ENCODE measurements at regions not wholly inside any gene's neighbourhood (a gene's known extent, or its start where the extent isn't known, plus 50 kb on each side); places are given as distances from the start of the nearest gene placed in this dataset.
"Not testable (repeated sequence)": the region's sequence is repeated elsewhere in the genome, so short reads cannot be mapped to it uniquely, and the experiment has no call there.

DNA sequence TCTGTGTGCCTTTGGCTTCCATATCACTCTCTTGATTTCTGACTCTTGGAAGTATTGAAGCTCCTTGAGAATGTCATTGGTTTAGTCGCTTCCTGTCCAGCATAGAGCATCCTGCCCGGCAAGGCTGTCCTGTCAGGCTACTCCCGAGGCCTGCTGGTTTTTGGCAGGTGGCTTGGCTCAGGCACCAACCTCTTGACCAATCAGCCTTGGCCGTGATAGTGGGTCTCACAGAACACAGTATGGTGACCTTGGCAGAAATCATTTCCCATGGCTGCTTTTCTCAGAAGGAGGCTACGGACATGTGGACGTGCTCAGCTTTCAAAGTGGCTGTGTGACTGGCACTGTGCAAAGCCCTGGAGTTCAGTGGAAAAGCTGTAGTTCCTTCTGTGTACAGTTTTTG lies 516.9 kb downstream of the REEP3 start:
- FAIRE-seq = no peak

DNA sequence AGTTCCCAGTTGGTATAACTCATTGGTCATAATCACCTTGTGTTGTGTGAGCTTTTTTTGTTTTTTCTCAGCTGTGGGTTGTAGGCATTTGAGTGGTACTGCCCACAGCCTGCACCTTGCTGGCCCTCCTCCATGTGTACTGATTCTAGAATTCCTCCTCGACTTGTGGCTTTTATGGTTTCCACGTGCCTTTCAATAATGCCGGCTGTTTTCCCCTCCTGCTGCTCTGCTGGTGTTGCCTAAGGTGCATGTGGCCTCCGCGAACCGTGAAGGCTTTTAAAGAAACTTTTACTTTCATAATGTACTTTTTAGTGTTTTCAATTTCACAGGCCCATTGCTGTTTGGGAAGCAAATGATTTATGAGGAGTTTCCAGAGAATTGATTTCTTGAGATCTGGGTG lies 518.0 kb downstream of the REEP3 start:
- FAIRE-seq = no peak

DNA sequence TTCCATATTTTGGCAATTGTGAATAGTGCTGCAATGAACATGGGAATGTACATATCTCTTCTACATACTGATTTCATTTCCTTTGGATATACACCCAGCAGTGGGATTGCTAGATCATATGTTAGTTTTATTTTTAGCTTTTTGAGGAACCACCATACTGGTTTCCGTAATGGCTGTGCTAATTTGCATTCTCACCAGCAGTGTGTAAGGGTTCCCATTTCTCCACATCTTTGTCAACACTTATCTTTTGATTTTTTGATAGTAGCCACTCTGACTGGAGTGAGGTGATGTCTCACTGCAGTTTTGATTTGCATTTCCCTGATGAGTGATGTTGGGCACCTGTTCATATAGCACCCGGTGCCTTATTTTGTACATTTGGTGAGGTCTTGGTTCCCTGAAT lies 519.6 kb downstream of the REEP3 start:
- no peak for FAIRE-seq

DNA sequence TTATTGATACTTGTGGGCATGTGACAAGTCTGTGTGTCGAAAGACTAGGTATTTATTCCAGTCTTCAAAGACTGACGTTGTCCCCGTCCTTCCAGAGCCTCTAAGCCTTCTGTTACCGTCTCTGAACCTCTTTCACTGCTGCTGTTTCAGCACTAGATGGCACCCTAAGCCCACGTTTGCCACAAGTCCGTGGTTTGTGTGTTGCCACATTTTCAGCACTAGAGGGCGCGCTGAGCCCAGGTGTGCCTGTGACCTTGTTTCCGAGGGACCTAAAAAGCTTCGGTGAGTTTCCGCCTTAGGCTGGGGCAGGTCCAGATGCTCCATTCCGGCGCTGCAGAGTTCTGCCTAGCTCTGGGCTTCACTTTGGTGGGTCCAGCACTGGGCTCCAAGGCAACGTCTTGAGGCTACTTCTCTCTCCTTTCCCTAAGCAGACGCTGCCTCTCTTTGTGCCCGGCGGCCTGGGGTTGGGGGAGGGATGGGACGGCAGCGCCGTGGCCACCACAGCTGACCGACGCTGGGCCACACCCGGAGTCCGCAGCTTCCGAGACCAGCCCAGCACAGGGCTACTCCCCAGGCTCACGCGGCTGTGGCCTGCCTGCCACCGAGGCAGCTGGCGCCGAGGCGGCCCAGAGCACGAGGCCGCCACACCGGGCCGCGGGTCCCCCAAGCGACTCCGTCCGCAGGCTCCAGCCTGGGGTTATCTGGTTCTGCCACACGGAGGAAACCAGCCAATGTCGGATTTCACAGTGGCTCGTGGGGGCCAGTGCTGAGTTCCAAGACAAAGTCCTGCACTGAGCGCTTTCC lies 520.2 kb downstream of the REEP3 start:
- no peak for FAIRE-seq

DNA sequence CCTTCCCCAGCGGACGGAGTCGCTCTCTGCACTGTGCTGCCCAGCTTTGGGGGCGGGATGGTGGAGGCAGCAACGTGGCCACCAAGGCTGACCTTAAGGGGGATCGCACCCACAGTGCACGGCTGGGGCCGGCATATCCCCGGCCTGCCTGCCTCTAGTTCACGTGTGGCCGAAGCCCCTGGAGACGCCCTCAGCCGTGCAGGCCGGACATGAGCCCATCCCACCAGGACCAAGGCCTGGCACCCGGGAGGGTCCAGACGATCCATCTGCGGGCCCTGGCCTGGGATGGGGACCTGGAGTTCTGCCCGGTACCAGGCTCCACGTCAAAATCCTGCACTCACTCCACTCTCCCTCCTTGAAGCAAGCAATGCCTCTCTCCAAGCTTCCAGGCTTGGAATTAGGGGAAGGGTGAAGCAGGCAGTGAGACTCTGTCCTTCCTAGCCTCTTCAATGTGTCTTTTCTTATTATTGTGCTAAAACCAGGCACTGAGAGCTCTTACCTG lies 520.8 kb downstream of the REEP3 start:
- no peak for FAIRE-seq

DNA sequence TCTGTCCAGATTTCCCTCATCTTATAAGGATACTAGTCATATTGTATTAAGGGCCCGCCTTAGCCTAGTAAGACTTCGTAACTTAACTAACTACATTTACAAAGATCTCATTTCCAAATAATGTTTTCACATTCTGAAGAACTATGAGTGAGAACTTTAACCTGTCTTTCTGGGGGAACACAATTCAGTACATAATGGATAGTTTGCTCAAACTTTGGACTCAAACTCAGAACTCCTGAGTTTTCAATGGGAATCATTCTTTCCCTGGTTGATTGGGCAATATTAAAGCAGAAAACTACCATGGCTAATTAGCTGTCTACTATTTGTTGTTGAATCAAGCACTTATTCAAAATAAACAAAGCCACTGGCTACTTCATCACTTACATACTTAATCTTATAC lies 522.9 kb downstream of the REEP3 start:
- FAIRE-seq = no peak

DNA sequence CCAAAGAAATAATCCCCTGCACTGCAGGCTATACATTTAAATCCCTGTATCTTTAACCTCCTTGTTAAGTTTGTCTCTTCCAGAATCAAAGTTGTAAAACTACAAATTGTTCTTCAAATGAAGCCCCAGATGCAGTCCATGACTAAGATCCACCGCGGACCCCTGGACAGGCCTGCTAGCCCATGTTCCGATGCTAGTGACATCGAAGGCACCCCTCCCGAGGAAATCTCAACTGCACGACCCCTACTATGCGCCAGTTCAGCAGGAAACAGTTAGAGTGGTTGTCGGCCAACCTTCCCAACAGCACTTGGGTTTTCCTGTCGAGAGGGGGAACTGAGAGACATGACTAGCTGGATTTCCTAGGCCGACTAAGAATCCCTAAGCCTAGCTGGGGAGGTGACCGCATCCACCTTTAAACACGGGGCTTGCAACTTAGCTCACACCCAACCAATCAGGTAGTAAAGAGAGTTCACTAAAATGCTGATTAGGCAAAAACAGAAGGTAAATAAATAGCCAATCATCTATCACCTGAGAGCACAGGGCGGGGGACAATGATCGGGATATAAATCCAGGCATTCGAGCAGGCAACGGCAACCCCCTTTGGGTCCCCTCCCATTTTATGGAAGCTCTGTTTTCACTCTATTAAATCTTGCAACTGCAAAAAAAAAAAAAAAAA lies 523.9 kb downstream of the REEP3 start:
- not testable (repeated sequence) for FAIRE-seq

DNA sequence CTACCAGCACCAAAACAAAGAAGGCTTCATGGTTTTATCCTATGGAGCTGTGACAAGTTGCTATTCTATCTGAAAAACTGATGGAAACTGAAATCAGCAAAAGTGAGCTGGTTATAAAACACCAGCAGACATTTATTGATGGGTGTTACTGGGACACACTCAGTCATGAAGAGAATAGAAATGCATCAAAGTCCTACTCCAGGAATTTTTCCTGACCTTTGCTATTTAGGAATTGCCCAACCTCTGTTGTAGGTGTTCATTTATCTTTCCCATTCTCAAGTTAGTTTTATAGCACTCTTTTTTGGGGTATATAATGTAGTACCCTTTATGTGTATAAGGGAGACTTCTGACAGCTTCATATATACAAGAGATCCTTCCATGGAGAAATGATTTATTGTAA lies 533.2 kb downstream of the REEP3 start:
- no peak for FAIRE-seq

DNA sequence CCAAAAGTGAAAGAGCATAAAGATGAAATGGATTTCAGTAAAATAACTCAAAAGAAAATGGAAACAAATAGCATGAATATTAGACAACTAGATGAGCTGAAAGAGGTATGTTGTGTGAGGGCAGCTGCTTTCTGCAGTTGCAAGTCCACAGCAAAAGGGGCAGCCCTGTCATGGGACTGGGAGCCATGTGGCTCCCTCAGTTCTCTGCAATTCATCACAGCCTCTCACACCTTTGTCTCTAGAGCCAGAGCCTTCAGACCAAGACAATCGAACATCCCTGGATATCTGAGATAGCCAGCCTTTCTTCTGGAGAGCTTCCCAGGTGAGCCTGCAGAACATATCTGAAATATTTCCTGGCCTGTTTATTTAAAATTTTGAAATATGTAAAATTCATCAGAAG lies 538.7 kb downstream of the REEP3 start:
- no peak for FAIRE-seq

DNA sequence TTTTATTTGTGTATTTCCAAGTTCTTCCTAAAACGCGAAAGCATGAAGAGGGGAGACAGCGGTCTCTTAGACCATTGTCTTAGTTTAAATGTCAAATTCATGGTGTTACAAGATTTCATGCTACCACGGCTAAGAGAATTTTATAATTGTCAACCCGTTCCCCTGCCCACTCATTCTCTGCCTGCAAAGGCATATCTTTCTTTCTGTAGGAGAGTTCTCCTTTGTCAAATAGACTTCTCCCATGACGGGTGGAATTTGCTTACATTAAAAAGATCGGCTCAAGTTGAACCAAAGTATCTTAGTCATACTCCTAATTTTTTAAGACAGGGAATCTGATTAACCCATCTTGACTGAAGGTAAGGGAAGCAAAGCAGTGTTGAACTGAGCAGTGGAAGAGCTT lies 539.2 kb downstream of the REEP3 start:
- FAIRE-seq = no peak

DNA sequence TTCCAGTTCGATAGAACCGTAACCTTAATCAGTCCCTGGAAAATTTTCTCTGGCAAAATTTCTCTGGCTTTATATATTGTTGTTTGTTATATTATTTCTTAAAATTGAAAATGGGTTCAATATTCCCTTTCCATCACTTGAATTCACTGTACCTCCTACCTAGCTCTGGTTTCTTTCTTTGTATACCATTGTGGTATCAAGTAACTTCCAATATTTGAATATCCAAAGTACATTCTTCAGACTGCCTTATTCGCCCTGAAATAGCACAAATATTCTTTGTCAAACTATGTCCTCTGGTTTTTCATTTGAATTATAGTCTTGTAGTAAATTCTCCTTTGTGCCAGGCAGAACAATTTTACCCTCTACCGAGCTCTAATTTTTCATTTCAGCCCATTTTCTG lies 541.6 kb downstream of the REEP3 start:
- no peak for FAIRE-seq

DNA sequence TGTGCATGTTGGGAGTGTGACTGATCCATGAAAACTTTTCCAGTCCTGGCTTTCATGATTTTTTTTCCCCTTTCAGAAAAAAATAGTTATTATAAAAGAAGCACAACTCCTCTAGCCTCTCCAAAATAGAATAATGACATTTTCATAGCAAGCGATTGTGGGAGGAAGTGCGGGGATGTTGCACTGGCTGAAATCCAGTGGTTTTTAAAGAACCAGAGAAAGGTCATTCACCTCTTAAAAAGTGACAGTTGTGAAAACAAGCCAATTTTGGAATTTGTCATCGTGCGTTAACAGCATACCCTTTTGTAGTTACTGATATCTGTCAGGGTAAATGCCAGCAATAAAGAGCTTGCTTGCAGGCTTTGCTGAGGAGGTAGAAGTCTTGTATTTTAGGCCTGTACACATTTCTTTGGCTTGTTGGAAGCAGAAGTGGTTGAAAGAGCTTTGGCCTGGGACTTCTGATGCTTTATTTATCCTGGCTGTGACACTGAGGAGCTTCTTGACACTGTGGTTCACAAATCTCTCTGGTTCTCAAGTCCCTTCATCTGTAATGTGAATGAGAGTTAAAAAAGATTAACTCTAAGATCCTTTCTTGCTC lies 545.9 kb downstream of the REEP3 start:
- FAIRE-seq = no peak

DNA sequence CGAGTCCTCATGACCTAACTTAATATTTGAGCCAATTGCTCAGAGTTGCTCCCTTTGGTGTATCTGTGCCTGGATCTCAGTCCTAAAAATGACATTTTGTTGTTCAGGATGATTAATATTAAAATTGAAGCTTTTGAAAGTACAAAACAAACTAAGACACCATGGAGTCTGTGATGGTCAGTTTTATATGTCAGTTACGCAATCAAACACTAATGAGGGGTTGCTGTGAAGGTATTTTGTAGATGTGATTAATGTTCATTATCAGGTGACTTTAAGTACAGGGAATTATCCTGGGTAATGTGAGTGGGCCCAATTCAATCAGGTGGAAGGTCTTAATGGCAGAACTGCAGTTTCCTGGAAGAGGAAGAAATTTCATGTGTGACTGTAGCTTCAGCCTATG lies 546.7 kb downstream of the REEP3 start:
- FAIRE-seq = no peak

DNA sequence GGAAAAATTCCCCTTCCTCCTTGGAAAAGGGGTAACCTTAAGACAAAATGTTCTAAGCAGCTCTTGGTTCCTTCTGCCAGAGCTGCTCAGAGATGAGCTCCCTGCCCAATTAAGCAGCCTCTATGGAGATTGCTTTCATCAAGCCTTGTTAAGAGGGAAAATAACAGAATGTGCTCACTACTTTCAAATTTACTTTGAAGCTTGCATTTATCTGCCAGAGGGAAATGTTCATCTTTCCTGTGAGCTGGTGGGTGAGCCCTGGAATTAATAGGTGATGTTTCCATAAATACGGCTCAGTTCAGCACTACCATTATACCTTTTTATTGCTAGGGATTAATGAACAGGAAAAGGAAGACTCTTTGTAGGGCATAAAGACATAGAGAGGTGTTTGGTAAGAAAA lies 549.0 kb downstream of the REEP3 start:
- FAIRE-seq = no peak

DNA sequence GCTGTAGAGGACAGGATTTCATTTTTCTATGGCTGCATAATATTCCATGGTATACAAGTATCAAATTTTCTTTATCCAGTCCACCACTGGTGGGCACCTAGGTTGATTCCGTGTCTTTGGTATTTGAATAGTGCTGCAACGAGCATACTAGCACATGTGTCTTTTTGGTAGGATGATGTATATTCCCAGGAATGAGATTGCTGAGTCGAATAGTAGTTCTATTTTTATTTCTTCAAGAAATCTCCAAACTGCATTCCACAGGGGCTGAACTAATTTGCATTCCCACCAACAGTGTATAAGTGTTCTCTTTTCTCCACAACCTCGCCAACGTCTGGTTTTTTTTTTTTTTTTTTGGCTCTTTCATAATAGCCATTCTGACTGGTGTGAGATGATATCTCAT lies 550.0 kb downstream of the REEP3 start:
- FAIRE-seq = no peak

DNA sequence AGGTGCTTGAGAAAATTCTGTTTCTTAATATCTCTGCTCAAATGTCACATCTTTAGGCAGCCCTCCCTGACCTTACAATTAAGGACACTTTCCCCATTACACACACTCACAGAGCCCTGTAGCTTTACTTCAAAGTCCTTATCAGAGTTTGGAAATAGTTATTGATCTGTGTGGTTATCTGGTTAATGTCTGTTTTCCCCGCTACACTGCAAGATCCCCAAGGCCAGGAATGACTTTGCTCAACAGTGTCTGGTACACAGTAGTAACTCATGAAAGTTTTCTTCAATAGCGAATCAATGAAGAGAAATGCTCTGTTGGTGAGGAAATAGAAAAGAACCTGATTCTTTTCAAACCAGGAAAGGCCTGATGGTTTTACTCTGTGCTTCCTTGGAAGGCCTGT lies 554.4 kb downstream of the REEP3 start:
- FAIRE-seq = no peak

DNA sequence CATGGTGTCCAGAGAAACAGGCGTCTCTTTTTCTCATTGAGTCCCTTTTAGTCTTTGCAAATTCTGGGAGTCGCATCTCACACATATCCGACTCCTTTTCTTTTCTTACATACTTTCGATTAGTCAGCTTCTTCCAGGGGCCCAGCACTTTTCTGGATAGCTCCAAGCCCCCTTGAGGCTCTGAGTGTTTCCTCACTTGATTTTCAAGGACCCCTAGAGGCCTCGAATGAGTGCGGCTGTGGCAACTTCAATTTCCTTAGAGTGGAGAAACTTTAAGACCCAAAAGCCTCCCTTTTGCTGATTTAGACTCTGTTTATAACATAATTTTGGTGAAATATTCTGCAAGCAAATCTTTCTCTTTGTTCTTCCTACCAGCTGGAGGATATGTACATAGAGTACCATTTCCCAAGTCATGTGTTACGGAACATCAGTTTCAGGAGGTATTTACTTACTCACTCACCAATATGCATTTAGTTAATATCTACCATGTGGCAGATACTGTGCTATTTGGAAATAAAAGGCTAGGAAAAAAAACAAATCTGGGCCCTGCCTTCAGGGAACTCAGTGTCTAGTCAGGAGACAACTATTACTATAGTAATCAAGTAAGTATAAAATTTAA lies 555.2 kb downstream of the REEP3 start:
- no peak for FAIRE-seq

DNA sequence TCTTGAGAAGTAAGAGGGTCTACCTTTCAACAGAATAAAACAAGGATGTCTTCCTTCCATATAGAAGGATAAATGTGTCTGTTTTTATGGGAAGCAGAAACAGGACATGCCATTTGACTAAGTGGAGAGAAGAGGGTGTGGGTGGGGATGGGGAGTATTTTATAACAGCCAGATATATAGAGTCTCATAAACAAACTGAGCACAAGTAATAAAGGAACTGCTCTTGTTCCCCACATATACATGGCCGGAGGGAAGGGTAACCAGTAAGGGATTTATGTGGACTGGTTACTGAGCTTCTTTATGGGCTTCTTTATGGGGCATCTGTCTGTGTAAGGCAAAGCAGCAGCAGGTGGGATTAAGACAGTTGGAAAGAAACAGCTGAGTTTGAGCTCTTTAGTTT lies 558.1 kb downstream of the REEP3 start:
- no peak for FAIRE-seq

DNA sequence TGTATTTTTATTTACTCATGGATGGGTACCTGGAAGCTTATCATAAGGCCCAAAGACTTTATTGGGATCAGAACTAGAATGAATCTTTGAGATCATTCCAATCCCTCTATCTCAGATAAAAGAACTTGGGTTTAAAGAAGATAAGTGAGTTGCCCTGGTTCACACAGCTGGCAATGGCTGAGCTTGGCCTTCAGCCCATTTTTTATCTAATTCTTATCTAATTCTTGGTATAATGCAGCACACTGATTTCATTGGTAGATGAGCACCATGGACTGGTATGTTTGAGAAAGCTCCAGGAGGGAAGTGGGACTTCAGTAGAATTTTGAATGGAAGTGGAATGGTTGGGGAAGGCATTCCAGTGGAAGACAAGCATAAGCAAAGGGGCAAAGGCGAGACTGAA lies 558.9 kb downstream of the REEP3 start:
- no peak for FAIRE-seq

DNA sequence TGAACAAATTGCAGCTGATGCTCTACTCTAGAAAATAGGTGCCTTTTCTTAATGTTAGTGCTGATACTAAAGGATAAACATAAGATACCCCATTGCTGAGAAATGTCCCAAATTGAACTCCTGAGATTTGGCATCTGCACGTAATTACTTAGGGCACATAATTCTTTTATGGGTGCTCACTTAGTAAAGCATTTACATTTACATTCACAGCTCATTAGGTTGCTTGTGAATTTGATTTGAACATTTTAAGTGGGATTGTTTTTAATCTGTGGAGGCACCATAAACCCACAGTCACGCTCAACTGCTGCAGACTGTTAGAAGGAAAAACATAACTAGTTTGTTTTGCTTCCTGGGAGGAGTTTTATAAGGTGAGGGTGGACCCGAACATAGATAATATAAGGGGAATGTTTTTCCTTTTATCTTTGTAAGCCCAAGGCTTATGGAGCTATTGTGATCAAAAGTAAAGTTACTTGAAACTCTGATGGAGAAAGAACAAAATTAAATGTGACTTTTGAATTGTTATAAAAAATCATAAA lies 560.8 kb downstream of the REEP3 start:
- FAIRE-seq = no peak

DNA sequence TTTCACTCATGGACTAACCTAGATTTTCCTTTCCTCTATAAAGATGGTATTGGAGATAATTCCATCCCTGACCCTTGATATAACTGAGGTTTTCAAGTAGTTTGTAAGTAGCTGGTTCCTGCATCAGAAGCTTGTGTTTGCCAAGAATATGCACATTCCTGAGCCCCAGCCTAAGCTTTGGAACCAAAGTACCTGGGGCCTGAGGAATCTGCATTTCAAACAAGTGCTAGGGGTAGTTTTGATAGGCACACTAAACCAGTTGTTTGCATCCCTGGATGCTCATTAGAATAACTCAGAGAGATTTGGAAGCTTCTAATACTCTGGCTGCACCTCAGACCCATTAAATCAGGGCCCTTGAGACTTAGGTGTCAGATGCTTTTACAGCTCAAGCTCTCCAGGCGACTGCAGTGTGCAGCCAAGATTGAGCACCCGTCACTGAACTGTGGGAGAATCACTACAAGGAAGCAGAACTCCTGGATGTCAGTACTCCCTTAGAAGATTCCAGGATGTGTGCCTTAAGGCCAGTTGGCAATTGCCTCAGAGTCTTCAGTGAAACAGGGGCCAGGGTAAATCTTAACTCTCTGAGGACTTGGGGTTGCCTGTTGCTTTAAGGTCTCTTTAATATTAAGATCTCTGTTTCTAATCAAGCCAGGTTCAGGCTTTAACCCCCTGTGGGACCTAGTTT lies 565.0 kb downstream of the REEP3 start:
- FAIRE-seq = no peak

DNA sequence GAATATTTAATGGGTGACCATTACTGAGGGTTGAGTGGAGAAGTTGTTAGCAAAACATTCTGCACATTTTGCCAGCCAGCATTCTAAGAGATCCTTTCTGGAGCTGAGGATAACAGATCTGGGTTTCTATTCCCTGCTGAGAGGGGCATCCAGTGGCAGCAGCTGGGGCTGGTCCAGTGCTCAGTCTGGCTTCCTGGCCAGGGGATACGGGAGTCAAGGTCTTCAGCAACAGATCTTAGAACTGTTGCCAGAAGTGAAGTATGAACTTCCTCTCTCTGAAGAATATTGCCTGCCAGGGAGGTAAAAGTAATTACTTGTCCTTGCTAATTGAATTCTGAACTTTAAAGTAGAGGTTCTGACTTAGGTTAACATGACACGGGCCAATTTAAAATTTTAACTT lies 568.4 kb downstream of the REEP3 start:
- no peak for FAIRE-seq

DNA sequence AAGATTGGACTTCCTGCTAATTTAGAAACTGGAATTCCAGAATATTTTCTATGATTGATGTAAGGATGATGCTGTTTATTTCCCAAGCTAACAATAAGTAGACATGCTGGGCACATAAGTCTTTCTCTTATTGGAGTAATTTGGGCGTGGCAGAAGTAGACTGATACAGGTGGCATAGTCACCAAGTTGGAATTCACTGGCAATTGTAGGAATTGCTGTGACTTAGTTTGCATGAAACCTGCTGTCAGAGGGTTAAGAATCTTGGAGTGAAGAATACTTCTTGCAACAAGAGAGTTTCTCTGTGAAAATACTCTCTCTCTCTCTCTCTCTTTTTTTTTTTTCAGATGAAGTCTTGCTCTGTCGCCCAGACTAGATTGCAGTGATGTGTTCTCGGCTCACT lies 569.7 kb downstream of the REEP3 start:
- no peak for FAIRE-seq

Data from colon (tissue), 2 donors.